ENCODE measurements at regions not wholly inside any gene's neighbourhood (a gene's known extent, or its start where the extent isn't known, plus 50 kb on each side); places are given as distances from the start of the nearest gene placed in this dataset.

DNA sequence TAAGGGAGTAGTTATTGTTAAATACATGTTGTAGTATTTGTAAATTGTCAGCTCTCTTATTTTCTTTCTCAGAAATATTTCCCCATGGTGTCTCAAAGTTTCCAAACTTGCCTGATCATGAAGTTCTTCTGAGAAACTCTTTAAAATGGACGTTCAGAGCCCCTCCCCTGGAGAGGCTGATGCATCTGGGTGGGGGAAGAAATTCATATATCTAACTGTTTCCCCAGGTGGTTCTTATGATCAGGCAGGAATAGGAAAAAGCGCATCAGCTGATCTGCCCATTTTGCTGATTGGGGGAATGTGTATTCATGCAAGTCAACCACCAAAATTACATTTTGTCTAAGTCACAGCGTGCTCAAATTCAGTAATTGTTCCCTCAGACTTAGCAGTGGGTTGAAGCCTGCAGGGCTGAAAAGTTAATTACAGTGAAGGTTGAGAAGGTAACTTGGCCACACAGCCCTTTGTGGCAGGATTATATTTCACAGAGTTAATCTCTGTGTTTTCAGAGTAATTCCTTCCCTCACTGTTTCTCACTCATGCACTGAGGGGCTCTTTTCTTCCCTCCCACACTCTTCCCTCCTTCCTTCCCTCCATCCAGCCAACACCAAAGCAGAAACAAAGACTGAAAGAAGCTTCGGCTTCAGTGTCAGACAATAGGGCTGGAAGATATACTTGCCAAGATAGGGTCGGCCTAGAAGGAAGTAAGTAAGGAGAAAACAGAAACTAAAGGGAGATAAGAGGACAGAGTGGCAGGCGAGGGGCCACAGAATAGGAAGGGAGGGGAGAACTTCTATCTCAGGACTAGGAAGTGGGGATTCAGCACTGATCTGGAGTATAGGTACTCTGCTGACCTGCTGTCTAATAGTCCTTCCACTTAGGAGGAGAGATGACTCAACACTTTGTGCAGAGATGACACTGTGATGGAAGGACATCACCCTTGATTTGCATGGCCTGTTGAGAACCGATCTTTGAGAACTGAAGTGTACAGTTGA, 50.5 kb upstream of the STARD3NL start (continued):
- TF ChIP-seq, protein P1, sequence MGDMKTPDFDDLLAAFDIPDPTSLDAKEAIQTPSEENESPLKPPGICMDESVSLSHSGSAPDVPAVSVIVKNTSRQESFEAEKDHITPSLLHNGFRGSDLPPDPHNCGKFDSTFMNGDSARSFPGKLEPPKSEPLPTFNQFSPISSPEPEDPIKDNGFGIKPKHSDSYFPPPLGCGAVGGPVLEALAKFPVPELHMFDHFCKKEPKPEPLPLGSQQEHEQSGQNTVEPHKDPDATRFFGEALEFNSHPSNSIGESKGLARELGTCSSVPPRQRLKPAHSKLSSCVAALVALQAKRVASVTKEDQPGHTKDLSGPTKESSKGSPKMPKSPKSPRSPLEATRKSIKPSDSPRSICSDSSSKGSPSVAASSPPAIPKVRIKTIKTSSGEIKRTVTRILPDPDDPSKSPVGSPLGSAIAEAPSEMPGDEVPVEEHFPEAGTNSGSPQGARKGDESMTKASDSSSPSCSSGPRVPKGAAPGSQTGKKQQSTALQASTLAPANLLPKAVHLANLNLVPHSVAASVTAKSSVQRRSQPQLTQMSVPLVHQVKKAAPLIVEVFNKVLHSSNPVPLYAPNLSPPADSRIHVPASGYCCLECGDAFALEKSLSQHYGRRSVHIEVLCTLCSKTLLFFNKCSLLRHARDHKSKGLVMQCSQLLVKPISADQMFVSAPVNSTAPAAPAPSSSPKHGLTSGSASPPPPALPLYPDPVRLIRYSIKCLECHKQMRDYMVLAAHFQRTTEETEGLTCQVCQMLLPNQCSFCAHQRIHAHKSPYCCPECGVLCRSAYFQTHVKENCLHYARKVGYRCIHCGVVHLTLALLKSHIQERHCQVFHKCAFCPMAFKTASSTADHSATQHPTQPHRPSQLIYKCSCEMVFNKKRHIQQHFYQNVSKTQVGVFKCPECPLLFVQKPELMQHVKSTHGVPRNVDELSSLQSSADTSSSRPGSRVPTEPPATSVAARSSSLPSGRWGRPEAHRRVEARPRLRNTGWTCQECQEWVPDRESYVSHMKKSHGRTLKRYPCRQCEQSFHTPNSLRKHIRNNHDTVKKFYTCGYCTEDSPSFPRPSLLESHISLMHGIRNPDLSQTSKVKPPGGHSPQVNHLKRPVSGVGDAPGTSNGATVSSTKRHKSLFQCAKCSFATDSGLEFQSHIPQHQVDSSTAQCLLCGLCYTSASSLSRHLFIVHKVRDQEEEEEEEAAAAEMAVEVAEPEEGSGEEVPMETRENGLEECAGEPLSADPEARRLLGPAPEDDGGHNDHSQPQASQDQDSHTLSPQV (IDR thresholded peaks at IDR 0.05): no peak
- no peak for TF ChIP-seq EGR1 (conservative IDR thresholded peaks at IDR 0.05)
- TF ChIP-seq, protein P2, sequence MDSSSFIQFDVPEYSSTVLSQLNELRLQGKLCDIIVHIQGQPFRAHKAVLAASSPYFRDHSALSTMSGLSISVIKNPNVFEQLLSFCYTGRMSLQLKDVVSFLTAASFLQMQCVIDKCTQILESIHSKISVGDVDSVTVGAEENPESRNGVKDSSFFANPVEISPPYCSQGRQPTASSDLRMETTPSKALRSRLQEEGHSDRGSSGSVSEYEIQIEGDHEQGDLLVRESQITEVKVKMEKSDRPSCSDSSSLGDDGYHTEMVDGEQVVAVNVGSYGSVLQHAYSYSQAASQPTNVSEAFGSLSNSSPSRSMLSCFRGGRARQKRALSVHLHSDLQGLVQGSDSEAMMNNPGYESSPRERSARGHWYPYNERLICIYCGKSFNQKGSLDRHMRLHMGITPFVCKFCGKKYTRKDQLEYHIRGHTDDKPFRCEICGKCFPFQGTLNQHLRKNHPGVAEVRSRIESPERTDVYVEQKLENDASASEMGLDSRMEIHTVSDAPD (CRISPR knock-in tag; IDR thresholded peaks at IDR 0.05): no peak
- TF ChIP-seq, protein P3, sequence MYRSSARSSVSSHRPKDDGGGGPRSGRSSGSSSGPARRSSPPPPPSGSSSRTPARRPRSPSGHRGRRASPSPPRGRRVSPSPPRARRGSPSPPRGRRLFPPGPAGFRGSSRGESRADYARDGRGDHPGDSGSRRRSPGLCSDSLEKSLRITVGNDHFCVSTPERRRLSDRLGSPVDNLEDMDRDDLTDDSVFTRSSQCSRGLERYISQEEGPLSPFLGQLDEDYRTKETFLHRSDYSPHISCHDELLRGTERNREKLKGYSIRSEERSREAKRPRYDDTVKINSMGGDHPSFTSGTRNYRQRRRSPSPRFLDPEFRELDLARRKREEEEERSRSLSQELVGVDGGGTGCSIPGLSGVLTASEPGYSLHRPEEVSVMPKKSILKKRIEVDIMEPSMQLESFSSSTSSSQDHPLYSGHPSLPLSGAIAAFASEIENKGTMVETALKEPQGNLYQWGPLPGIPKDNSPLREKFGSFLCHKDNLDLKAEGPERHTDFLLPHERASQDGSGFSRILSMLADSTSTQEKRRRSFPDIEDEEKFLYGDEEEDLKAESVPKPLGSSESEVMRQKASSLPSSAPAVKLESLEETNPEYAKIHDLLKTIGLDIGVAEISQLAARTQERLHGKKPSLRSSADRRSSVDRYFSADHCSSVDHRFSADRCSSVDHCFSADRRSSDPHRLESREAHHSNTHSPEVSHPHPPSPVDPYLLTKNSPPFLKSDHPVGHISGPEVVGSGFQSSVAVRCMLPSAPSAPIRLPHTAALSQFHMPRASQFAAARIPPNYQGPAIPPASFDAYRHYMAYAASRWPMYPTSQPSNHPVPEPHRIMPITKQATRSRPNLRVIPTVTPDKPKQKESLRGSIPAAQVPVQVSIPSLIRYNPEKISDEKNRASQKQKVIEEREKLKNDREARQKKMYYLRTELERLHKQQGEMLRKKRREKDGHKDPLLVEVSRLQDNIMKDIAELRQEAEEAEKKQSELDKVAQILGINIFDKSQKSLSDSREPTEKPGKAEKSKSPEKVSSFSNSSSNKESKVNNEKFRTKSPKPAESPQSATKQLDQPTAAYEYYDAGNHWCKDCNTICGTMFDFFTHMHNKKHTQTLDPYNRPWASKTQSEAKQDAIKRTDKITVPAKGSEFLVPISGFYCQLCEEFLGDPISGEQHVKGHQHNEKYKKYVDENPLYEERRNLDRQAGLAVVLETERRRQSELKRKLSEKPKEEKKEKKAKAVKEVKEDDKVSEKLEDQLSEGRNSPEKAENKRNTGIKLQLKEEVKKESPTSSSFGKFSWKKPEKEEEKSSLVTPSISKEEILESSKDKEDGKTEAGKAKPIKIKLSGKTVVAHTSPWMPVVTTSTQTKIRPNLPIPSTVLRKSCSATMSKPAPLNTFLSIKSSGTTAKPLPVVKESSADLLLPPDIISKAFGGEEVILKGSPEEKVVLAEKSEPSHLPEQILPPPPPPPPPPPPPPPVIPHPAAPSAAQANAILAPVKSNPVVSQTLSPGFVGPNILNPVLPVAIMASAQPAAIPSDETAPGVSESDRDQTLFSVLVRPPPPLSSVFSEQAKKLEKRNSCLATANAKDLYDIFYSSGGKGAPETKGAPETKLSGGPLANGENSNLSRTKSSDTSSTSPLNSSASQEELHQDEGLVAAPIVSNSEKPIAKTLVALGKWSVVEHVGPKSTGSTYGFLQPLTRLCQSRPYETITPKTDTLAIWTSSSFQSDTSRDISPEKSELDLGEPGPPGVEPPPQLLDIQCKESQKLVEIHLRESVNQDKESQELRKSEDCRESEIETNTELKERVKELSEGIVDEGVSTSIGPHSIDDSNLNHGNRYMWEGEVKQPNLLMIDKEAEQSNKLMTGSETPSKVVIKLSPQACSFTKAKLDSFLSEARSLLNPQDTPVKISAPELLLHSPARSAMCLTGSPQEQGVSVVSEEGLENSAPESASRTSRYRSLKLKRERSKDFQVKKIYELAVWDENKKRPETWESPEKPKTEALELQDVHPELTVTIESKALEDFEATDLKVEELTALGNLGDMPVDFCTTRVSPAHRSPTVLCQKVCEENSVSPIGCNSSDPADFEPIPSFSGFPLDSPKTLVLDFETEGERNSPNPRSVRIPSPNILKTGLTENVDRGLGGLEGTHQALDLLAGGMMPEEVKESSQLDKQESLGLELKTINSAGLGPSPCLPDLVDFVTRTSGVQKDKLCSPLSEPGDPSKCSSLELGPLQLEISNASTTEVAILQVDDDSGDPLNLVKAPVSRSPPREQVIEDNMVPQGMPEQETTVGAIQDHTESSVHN (IDR thresholded peaks at IDR 0.05; ENCODE audit: borderline replicate concordance in 1 of 2, low read depth in 1 of 2): no peak
- TF ChIP-seq JUND (IDR thresholded peaks at IDR 0.05; ENCODE audit: borderline replicate concordance, low read depth, low read length): peak; percentile 33; the same call in 1 of the 2 replicates
- TF ChIP-seq JUND (tag; IDR thresholded peaks at IDR 0.05; ENCODE audit: borderline replicate concordance, low read depth, low read length): peak; percentile 64; the same call in 2 of the 3 replicates
- TF ChIP-seq, protein P4, sequence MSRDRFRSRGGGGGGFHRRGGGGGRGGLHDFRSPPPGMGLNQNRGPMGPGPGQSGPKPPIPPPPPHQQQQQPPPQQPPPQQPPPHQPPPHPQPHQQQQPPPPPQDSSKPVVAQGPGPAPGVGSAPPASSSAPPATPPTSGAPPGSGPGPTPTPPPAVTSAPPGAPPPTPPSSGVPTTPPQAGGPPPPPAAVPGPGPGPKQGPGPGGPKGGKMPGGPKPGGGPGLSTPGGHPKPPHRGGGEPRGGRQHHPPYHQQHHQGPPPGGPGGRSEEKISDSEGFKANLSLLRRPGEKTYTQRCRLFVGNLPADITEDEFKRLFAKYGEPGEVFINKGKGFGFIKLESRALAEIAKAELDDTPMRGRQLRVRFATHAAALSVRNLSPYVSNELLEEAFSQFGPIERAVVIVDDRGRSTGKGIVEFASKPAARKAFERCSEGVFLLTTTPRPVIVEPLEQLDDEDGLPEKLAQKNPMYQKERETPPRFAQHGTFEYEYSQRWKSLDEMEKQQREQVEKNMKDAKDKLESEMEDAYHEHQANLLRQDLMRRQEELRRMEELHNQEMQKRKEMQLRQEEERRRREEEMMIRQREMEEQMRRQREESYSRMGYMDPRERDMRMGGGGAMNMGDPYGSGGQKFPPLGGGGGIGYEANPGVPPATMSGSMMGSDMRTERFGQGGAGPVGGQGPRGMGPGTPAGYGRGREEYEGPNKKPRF (IDR thresholded peaks at IDR 0.05; ENCODE audit: low read depth, low read length): no peak
- 0 out of 2 replicates have a peak, but pooled peaks have one; percentile 33 for TF ChIP-seq GABPA (tag; conservative IDR thresholded peaks at IDR 0.05; ENCODE audit: low read depth)
- no peak for TF ChIP-seq CHCHD3 (CRISPR knock-in tag; IDR thresholded peaks at IDR 0.05)
